Thyroid gland (tissue), 4 donors: ENCODE measurements at regions not wholly inside any gene's neighbourhood (a gene's known extent, or its start where the extent isn't known, plus 50 kb on each side); places are given as distances from the start of the nearest gene placed in this dataset.

Source experiments
- DNase-seq, 2 donors: peaks; one replicate each; pipeline ENCODE4 v3.0.0-alpha.2; 2019
- H3K27ac ChIP-seq, 3 donors: fragments of 200-600 bp; sonication (generic); 1 replicate in 2 of 3; 2 replicates in 1 of 3; pipeline ENCODE4 v1.5.1; 2016 to 2019; ENCODE audit warnings: mild to moderate bottlenecking in 1 of 3, moderate library complexity in 1 of 3
- H3K27me3 ChIP-seq: fragments of 200-600 bp; sonication (generic); one replicate; pipeline ENCODE4 v1.5.1; 2019
- H3K36me3 ChIP-seq, 2 donors: fragments of 200-600 bp; sonication (generic); one replicate each; pipeline ENCODE4 v1.5.1; 2016 to 2019
- H3K4me1 ChIP-seq, 2 donors: fragments of 200-600 bp; sonication (generic); one replicate each; pipeline ENCODE4 v1.5.1; 2017 to 2019
- H3K4me3 ChIP-seq, 3 donors: fragments of 200-600 bp; sonication (generic); replicated peaks in 1 of 3; 1 replicate in 2 of 3; 2 replicates in 1 of 3; pipeline ENCODE4 v1.5.1; 2016; ENCODE audit warnings: mild to moderate bottlenecking in 1 of 3
- H3K9me3 ChIP-seq: fragments of 200-600 bp; sonication (generic); one replicate; pipeline ENCODE4 v1.5.1; 2017
- POLR2A ChIP-seq, 2 donors: fragments of 450-650 bp; IDR thresholded peaks; one replicate each; pipeline ENCODE4 v1.6.1; 2017; ENCODE audit warnings: antibody characterized with exemption in 2 of 2, mild to moderate bottlenecking in 2 of 2, moderate library complexity in 1 of 2
- WGBS, 2 donors: methylation state at CpG; one replicate each; pipeline ENCODE4 v1.1.5; 2017; 5-methylcytosine and 5-hydroxymethylcytosine counted together
- intact Hi-C: fragments of 100-400 bp; cut with DNase I; formaldehyde crosslinking; loops from one replicate; pipeline ENCODE4 v1.15.1; 2023
- TF ChIP-seq, protein P1 (sequence below), 6 experiments: fragments of 200-600 bp in 3 of 6; fragments of 450-650 bp in 3 of 6; sonication (generic) in 3 of 6; IDR thresholded peaks; one replicate each; pipeline ENCODE4 v1.5.1; 2016 to 2019; ENCODE audit warnings: antibody characterized with exemption in 6 of 6, mild to moderate bottlenecking in 2 of 6, inconsistent platforms in 1 of 6, moderate library complexity in 1 of 6

DNA sequence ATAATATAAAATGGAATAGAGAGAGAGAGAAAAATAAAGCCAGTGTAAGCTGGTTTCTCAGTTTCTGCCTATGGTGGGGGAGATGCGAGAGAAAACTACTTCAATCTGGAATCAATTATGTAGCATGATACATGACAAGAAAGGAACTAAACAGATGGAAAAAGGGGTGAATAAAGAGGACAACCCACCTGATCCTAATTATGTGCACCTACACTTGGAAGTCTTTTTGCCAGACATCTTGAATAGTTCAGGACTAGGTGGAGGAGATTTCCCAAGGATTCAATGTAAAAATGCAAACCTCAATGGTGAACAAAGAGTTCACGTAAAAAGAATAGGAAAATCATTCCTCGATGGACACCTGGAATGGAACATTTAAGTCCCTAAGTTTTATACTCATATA is 524.4 kb upstream of the RGMA start:
- no peaks in the 10 kb centered on the region for H3K27me3 ChIP-seq
- H3K27ac ChIP-seq: no peak overlapping the region
- H3K9me3 ChIP-seq: no peaks in the 10 kb centered on the region
- H3K36me3 ChIP-seq: no peaks in the 10 kb centered on the region
- H3K4me3 ChIP-seq: no peak overlapping the region
- 91 to 94% methylated on average over 3 of the region's 3 CpGs for WGBS, 2 donors
- intact Hi-C loops: no loop called here
- no peak for DNase-seq
- TF ChIP-seq, protein P1, sequence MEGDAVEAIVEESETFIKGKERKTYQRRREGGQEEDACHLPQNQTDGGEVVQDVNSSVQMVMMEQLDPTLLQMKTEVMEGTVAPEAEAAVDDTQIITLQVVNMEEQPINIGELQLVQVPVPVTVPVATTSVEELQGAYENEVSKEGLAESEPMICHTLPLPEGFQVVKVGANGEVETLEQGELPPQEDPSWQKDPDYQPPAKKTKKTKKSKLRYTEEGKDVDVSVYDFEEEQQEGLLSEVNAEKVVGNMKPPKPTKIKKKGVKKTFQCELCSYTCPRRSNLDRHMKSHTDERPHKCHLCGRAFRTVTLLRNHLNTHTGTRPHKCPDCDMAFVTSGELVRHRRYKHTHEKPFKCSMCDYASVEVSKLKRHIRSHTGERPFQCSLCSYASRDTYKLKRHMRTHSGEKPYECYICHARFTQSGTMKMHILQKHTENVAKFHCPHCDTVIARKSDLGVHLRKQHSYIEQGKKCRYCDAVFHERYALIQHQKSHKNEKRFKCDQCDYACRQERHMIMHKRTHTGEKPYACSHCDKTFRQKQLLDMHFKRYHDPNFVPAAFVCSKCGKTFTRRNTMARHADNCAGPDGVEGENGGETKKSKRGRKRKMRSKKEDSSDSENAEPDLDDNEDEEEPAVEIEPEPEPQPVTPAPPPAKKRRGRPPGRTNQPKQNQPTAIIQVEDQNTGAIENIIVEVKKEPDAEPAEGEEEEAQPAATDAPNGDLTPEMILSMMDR (IDR thresholded peaks at IDR 0.05): no peak
- TF ChIP-seq POLR2A (IDR thresholded peaks at IDR 0.05): no peak
- no peaks in the 10 kb centered on the region for H3K4me1 ChIP-seq

DNA sequence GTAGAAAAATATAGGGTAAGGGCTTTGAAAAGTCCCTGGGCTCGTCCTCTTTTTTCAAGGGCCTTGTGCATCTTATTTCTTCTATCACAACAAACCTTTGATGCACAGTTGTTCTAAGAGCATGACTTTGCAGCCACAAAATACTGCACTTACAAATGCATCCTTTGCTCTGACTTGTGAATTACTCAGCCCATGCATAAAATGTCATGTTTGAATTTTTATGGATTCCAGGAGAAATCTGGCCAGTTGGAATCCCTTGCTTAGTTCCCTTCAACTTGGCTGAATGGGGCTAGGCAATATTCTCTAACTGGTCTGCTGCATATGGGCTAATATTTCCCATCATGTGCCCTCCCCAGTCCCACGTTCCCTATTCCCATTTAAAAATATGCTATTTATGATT is 523.9 kb upstream of the RGMA start:
- TF ChIP-seq, protein P1 (IDR thresholded peaks at IDR 0.05): no peak
- no peak for TF ChIP-seq POLR2A (IDR thresholded peaks at IDR 0.05)
- Histone ChIP-seq H3K4me3 (no peak overlapping the region), H3K9me3 (no peaks in the 10 kb centered on the region), H3K27ac (no peak overlapping the region), H3K4me1 (no peaks in the 10 kb centered on the region), H3K27me3 (no peaks in the 10 kb centered on the region), H3K36me3 (no peaks in the 10 kb centered on the region)
- 65 to 72% methylated on average over 2 of the region's 2 CpGs for WGBS, 2 donors
- DNase-seq: no peak
- intact Hi-C loops: no loop called here

DNA sequence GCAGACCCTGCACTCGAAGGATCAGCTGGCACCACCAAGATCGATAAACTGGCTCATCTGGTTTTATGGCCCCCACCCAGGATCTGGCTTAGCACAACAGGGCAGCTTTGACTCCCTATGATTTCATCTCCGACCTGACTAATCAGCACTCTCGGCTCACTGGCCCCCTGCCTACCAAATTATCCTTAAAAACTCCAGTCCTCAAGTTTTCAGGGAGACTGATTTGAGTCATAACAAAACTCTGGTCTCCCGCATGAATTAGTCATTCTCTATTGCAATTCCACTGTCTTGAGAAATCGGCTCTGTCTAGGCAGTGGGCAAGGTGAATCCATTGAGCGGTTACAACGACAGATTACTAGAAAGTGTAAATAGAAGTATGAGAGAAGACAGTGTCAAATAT is 521.9 kb upstream of the RGMA start:
- TF ChIP-seq, protein P1 (IDR thresholded peaks at IDR 0.05): no peak
- TF ChIP-seq POLR2A (IDR thresholded peaks at IDR 0.05): no peak
- no peak for DNase-seq
- 79 to 80% methylated on average over 8 of the region's 8 CpGs for WGBS, 2 donors
- no peak overlapping the region for H3K4me3 ChIP-seq
- H3K4me1 ChIP-seq: no peaks in the 10 kb centered on the region
- no peaks in the 10 kb centered on the region for H3K36me3 ChIP-seq
- no peaks in the 10 kb centered on the region for H3K27me3 ChIP-seq
- no peaks in the 10 kb centered on the region for H3K9me3 ChIP-seq
- intact Hi-C loops: no loop called here
- H3K27ac ChIP-seq: no peak overlapping the region

DNA sequence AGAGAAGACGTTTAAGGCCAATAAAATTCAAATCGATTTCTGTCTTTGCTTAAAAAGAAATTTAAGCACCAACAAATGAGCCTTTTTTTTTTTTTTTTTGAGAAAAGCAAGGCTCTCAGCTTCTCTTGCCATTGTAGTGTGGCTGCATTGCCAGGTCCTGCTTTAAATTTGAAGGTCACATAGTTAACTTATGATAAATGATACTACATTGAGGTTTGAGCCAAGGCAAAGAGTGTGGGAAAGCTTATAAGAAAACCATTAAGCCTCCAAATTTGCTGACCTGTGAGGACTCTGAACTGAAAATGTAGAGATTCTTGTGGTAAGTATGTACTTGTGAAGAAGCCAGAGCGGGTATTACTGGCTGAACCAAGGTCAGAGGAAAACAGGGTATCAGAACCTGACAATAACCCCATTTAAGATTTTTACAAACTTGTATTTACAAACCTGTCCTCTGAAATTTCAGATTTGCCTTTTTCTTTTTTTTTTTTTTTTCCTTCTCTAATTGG is 519.7 kb upstream of the RGMA start:
- WGBS, 2 donors: 65 to 74% methylated on average over 3 of the region's 3 CpGs
- H3K36me3 ChIP-seq: no peaks in the 10 kb centered on the region
- H3K27me3 ChIP-seq: no peaks in the 10 kb centered on the region
- H3K9me3 ChIP-seq: no peaks in the 10 kb centered on the region
- TF ChIP-seq, protein P1 (IDR thresholded peaks at IDR 0.05): no peak
- no peak for TF ChIP-seq POLR2A (IDR thresholded peaks at IDR 0.05)
- DNase-seq: no peak
- no peak overlapping the region for H3K27ac ChIP-seq
- no peak overlapping the region for H3K4me3 ChIP-seq
- intact Hi-C loops: no loop called here
- H3K4me1 ChIP-seq: no peaks in the 10 kb centered on the region

DNA sequence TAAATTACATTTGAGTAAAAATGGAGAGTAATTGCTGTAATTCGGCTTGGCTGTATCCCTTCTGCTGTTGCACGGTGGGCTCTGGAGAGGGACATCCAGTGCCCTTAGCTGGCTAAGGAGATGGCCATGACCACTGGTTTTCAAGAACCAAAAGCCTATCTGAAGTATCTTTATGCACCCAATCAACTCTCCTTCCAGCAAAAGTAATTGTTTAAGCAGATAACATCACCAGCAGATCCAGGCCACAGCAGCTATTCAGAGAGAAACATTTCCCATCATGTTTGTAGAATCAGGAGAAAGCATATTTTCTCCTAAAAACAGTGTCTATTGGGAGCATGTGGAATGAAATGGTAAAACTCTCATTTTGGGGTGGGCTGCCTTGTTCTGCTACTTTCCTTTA is 514.5 kb upstream of the RGMA start:
- H3K27ac ChIP-seq: no peak overlapping the region
- H3K9me3 ChIP-seq: no peaks in the 10 kb centered on the region
- no peaks in the 10 kb centered on the region for H3K36me3 ChIP-seq
- intact Hi-C loops: no loop called here
- no peaks in the 10 kb centered on the region for H3K27me3 ChIP-seq
- no peaks in the 10 kb centered on the region for H3K4me1 ChIP-seq
- WGBS, 2 donors: 75 to 90% methylated on average over 2 of the region's 2 CpGs
- no peak overlapping the region for H3K4me3 ChIP-seq
- TF ChIP-seq, protein P1 (IDR thresholded peaks at IDR 0.05): no peak
- TF ChIP-seq POLR2A (IDR thresholded peaks at IDR 0.05): no peak
- DNase-seq: no peak
